HG03460 (cell line): ENCODE measurements at regions not wholly inside any gene's neighbourhood (a gene's known extent, or its start where the extent isn't known, plus 50 kb on each side); places are given as distances from the start of the nearest gene placed in this dataset.
"Not testable (repeated sequence)": the region's sequence is repeated elsewhere in the genome, so short reads cannot be mapped to it uniquely, and the experiment has no call there.

Experiments used
- ATAC-seq: cut with Tn5 transposase; IDR thresholded peaks from one replicate; pipeline ENCODE4 v1.9.1; 2021; ENCODE audit not compliant: unreplicated experiment

GRCh38 chr5:116747881-116748280, 173.3 kb upstream of the SEMA6A start:
- ATAC-seq = no peak

GRCh38 chr5:116746668-116747067, 172.0 kb upstream of the SEMA6A start:
- ATAC-seq = no peak

GRCh38 chr5:116740771-116741170, 166.1 kb upstream of the SEMA6A start:
- no peak for ATAC-seq

GRCh38 chr5:116739571-116739970, 164.9 kb upstream of the SEMA6A start:
- no peak for ATAC-seq

- no peak for ATAC-seq
These were observed 164.1 kb upstream of the SEMA6A start for GRCh38 chr5:116738615-116739261.

- ATAC-seq = no peak
These were observed 163.6 kb upstream of the SEMA6A start for GRCh38 chr5:116738239-116738614.

- ATAC-seq = no peak
These were observed 162.0 kb upstream of the SEMA6A start for GRCh38 chr5:116736671-116737070.

- ATAC-seq = no peak
These were observed 159.7 kb upstream of the SEMA6A start for GRCh38 chr5:116733991-116734975.

- no peak for ATAC-seq
These were observed 158.0 kb upstream of the SEMA6A start for GRCh38 chr5:116732591-116732990.

GRCh38 chr5:116731432-116731831, 156.8 kb upstream of the SEMA6A start:
- no peak for ATAC-seq

- ATAC-seq = no peak
These were observed 156.1 kb upstream of the SEMA6A start for GRCh38 chr5:116730706-116731105.

- no peak for ATAC-seq
These were observed 155.6 kb upstream of the SEMA6A start for GRCh38 chr5:116730185-116730584.

- no peak for ATAC-seq
These were observed 152.6 kb upstream of the SEMA6A start for GRCh38 chr5:116727248-116727647.

GRCh38 chr5:116726180-116726579, 151.6 kb upstream of the SEMA6A start:
- not testable (repeated sequence) for ATAC-seq

- ATAC-seq = no peak
These were observed 150.3 kb upstream of the SEMA6A start for GRCh38 chr5:116724971-116725370.

- no peak for ATAC-seq
These were observed 148.0 kb upstream of the SEMA6A start for GRCh38 chr5:116722651-116723050.

GRCh38 chr5:116719106-116719505, 144.5 kb upstream of the SEMA6A start:
- no peak for ATAC-seq

GRCh38 chr5:116718317-116718716, 143.7 kb upstream of the SEMA6A start:
- no peak for ATAC-seq

- ATAC-seq = no peak
These were observed 134.5 kb upstream of the SEMA6A start for GRCh38 chr5:116709082-116709481.

GRCh38 chr5:116705121-116705519, 130.5 kb upstream of the SEMA6A start:
- not testable (repeated sequence) for ATAC-seq

GRCh38 chr5:116703941-116704340, 129.3 kb upstream of the SEMA6A start:
- ATAC-seq = no peak

- no peak for ATAC-seq
These were observed 128.7 kb upstream of the SEMA6A start for GRCh38 chr5:116703328-116703727.
